ENCODE measurements at regions not wholly inside any gene's neighbourhood (a gene's known extent, or its start where the extent isn't known, plus 50 kb on each side); places are given as distances from the start of the nearest gene placed in this dataset.
A peak's percentile ranks its signal among the peaks of the same experiment; 100 is the strongest.

DNA sequence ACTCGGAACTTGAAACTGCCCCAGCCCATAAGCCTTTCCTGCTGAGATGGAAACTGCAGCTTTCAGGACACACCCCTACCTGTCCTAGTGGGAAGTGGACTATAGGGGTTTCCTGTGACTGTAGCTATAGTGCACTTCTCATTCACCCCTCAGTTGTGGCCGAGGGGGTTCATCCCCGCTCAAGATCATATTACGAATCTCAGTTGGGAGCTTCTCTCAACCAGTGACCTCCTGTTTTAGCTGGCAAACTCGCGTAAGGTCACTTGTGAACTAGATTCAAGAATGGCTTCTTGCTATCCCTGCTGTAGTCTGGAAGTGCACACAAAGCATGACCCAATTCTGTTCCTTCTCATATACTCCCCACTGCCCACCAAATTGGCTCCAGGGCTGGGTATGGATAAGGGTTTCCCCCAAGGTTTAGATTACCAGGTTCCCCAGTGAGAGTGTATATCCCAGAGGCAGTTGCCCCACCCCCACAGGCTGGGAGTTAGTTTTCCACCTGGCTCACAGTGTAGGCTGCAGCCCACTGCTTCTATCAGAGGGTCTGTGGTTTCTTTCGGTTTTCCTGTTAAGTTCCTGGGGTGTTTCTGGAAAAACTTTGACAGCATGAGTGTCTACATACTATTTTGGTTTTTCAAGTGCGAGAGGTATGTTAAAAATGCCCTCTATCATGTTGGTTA, 812.9 kb downstream of the JRKL start:
- no peak for DNase-seq

DNA sequence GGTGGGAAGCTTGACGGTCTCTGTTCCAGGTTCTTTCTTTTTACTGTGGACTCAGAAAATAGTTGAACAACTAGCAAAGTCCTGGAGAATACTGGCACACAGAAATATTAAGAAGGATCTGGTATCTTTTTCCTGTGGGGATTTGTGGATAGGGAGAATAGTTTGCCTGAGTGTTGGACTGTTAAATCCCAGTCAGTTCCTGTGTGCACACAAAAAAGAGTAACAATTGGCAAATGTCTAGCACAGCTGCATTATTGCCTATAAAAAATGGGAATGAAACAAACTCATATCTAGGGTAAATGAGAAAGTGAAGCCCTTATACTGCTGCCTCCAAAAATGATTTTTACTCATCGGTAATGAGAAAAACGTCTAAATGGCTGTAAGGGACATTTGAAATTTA, 828.2 kb downstream of the JRKL start:
- DNase-seq = no peak

DNA sequence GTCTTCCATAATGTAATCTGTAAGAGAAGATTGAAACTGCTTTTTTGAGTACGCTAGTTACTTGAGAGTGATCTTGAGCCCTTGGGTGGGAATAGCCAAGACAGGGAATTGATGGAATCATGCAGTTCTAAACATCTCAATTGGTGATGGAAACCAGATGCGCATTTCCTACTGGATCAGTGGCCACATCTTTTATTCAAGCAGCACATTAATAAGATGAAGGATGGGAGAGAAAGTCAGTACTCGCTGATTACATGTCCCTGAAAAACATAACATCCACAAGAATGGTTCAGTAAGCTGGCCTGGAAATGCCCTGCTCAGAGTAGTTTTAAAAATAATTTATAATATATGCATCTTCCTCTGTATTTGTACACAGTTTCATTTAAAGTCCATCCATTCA, 833.8 kb downstream of the JRKL start:
- no peak for DNase-seq

DNA sequence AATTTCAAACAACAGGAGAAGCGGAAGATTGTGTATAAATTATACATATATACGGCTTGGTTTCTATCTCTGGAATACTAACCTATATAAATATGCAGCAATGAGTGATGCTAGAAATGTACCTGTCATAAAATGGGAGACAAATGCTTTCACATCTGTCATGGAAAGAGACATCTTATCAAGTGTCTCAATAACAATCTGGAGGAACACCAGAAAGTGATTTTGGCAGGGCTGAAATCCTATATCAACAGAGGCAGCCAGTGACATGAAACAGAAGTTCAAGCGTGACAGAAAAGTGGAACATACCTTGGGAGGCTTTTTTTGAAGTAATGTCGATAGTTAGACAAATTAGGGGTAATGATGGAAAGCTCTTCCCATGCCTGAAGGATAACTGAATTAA, 834.6 kb downstream of the JRKL start:
- no peak for DNase-seq

DNA sequence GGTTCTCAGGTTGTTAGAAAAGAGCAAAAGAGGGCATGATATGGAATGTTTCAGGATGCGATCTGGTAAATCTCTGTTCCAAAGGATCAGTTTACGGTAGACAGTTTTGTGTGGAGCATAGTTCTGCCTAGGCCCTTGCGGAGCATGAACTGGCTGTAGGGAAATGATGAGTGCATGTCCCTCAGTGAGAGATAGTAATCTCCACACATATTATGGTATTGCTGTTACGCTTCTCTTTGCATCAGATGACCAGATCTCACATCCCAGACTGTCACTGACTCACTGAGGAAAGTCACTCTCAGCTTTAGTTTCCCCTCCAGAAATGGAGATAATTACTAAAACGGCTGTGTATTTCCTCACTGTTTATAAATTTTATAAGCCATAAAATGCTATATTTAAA, 836.0 kb downstream of the JRKL start:
- DNase-seq = no peak

DNA sequence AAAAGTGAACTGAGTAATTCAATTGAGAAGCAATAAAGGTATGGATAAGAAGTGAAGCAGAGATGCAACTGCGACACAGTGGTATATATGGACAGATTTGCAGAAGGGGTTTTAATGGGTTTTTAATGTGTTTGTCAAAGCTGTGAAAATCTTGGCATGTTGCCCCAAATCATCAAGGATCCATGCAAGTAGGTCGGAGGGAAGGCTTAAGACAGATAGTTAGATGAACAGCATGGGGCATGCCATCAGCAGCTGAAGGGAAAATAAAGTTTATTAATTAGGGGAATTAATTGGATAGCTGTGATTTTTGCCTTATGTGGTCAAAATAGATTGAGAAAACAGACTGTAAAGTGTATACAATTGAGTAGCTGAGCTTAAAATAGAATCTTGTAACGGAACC, 840.1 kb downstream of the JRKL start:
- DNase-seq = no peak

DNA sequence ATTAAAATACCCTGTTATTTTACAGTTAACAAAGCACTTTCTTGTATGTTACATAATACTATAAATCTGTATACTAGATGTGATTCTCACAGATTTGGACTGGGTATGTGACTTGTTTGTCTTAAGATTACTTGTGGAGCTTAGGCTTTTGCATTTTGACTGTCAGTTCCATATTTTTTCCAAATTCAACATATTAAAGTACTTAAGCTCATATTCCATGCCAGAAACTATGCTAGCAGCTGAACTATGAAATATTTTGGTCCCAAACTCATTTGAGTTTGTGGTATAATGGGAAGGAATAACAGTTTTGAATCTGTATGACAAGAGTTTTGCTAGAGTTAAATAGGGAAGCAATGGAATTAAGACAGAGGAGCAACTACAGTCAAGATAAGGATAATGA, 841.4 kb downstream of the JRKL start:
- DNase-seq = no peak

DNA sequence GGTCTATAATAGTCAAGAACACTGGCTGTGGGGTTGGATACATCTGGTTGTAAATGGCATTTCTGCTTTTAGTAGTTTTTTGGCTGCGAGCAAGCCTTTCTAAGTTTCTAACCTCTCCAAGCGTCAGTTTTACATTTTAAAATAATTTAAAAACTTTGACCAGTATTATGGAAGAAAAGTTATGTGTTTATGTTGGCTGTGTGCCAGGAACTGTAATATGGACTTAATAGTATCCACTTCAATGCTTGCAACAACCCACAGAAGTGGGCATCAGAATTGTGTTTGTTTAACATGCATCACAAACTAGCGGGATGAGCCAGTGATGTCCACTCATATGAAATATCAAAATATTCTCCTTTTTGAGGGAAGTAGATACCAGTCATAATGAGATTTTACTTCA, 844.2 kb downstream of the JRKL start:
- no peak for DNase-seq

DNA sequence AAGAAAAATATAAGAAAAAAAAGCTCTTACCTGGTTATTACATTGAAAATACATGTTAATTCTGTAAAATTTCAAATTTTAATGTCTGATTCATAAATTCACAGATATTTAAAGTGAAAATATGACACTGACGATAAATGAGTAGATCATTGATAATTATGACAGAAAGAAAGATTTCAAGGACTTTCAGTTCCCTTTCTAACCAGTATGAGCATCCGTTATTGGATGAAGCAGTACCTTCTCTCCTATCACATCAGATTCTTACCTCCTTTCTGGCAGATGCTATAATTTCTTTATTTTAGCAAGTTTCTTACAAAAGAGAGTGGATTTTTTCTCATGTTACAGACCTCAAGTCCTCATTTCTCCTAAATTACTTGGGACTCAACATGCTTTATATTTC, 847.3 kb downstream of the JRKL start:
- no peak for DNase-seq

DNA sequence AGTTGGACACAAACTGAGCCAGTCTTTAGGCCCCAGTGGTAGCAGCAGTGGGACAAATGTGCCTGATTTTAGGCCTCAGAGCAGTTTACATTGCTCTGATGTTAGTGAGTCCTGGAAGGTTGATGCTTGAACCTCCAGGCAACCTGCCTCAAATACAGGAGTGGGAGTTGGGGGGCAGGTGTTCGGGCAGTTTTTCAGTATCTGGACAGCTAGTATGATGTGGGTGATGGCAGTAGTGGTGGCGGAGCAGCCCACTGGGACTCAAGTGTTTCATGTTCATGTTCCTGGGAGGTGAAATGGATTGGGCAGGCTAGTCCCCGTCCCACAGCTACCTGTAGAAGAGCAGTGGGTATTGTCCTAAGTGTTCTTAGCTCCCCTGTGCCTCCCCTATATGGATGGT, 857.8 kb downstream of the JRKL start:
- no peak for DNase-seq

DNA sequence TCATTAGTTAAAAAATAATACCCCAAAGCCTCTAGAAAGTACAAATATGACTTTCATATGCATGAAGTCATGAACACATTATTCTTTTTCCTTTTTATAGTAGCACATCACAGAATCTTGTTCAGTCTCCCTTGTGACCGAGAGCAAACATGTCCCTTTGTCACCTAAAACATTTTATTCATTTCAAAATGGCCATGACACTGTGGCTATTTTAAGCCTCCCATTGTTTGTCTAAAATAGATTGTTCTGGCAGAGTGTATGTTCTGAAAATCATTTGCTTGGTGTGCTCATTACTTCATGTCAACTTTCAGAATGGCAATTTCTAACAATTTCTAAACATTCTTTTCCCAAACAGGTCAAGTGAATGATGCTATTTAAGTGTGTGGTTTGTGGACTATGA, 865.0 kb downstream of the JRKL start:
- DNase-seq = no peak

DNA sequence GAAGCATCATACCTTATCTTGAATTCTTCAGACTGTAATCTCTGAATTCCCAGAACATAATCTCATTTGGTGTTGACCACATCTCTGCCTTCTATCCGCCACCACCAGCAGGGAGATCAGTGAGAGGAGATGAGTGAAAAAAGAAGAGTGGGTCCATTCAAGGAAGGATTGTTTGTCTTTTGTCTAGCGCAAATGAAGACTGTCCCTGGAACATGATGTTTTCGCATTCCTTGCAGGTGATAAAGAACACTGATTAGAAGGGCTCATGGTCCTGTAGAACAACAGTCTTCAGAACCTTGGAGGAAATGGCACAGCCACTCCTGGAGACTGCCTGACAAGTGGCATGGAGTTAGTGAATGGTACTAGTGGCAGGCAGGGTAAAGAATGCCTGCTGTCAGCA, 869.6 kb downstream of the JRKL start:
- no peak for DNase-seq

DNA sequence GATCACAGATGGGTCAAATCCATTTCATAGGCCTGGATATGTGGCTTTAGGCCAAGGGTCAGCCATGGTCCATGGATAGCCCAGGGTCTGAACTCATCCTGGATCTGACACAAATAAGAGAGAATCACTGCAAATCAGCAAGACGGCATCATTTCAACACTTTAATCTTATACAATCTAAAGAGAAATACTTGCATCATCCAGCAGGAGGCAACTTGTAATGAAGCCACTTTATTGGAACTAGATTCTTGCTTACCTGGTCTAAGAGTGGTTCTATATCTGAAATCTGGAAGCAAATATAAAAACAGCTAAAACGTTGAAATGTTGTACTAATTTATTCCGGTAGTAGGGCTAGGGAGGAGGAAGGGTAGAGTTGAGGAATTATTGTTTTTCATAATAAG, 870.1 kb downstream of the JRKL start:
- peak; percentile 1 for DNase-seq

DNA sequence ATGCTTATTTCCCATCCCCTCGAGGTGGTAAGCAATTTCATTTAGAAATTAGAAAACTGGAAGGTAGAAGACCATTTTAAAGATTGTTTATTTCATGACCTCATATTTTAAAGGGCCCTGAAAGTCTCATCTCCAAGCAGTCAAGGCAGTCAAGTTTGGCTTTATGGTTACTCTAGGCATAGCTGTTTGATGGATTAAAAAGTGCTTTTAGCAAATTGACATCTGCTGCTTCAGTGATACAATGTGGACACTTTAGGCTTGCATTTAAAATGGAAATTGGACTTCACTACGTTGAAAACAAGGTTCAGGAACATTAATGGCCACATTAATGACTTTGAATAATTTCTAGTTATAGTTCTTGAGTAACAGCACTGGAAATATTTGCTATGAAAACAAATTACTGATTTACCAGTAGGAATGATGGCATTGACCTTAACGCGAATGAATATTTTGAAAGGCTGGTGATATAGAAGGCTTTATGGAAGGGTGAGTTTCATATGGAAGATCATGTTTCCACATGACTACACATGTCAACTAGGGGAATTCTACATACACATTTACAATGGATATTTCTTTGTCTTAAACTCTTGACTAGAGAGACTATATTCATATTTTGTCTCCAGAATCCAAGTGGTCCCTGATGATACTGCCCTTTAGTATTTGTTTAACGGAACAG, 873.5 kb downstream of the JRKL start:
- no peak for DNase-seq

DNA sequence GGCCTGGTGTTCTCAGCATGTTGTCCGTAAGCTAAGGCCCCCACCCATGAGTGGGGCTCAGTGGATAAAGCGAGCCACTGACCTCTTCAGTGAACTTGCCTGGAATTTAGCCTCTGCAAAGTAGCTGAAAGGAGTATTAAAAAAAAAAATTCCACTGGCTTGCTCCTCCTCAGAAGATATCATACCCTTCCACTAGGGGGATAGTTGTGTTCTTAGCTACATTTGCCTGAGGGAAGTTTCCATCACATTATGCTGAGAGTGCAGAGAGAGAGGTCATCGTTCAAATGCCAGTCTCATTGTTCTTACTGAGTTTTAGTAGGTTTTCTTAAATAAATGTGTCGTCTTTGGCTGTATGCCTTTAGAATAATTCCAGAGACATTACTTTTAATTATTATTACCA, 879.7 kb downstream of the JRKL start:
- peak; percentile 2 for DNase-seq

DNA sequence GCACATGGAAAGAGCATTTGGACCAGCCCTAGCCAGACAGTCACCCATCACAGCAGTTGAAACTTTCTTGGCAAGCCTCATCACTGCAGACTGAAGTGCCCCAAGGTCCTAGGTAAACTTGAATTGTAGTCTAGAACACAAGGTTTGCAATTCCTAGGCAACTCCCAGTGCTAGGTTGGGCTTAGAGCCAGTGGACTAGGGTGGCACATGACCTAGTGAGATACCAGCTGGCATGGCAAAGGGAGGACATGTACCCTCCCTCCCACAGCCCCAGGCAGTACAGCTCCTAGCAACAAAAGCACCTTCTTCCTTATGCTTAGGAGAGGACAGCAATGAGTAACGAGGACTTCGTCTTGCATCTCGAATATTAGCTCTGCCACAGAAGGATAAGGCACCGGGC, 889.5 kb downstream of the JRKL start:
- no peak for DNase-seq

DNA sequence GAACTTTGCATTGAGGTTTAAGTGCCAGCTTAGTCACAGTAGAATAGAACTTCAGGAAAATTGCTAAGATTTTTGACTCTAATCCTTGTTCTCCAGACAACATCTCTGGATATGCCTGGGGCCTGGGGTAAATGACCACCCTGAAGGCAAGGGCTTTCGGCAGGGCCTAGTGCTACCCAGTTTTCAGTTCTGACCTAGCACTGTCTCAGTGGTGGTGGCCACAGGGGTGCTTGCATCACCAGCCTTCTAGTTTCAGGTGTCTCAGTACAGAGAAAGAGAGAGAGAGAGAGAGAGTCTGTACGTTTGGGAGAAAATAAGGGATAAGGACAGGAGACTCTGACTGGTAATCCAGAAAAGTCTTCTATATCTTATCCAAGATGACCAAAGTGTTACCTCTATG, 890.5 kb downstream of the JRKL start:
- no peak for DNase-seq

DNA sequence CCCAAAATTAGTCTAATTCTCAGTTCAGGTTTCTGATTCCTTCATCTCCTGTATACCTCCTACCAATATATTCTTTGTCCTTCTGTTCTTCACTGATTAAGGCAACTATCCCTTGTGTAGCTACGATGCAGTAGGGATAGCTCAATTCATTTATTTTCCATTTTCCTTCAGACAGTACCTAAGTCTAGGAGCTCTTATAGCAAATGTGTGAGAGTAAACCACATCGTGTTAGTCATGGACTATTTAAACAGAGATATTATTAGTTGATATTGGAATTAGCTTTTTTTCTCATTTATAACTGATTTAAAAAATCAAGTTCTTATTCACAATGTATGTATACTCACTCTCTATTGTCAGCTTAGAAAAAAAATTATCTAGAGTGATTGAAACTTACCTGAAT, 900.0 kb downstream of the JRKL start:
- DNase-seq = no peak

DNA sequence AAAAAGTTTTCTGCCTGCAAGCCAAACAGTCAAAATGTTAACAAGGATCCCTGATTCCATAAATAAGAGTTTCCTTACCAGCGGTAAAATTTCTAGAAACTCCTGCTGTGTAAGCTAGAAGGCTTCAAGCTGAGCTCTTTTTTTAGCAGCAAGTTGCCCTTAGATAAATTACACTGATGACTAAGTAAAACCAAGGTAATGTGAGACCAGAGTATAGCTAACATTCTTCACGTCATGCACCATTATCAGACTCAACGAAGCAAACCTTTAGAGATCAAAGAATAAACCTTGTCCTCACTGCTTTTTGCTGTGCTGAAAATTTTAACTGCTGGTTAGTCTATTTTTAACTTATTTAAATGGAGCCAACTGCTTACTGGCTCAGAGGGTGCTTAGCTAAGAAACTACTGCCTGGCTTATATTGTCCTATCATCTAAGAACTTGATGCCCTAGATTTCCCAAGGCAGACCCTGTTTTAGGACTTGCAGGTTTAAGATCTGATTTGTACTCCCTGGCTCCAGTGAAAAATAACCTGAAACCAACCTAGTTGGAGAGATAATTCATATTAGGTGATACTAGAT, 900.7 kb downstream of the JRKL start:
- no peak for DNase-seq

DNA sequence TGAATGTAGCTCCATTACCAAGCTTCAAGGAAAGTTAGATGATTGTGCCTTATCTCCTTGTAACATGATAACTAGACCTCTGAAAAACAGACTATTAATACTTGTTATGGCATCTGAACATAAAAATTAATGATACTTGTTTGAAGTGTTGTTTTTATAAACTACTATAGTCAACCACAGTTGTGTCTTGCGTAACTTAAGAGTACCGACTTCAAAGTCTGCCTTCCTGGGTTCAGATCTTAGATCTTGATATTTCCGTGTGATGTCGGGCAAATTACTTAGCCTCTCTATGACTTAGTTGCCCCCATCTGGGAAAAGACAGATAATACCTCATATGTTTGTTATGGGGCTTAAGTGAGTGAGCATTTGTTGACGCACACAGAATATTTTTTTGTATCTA, 906.5 kb downstream of the JRKL start:
- no peak for DNase-seq

DNA sequence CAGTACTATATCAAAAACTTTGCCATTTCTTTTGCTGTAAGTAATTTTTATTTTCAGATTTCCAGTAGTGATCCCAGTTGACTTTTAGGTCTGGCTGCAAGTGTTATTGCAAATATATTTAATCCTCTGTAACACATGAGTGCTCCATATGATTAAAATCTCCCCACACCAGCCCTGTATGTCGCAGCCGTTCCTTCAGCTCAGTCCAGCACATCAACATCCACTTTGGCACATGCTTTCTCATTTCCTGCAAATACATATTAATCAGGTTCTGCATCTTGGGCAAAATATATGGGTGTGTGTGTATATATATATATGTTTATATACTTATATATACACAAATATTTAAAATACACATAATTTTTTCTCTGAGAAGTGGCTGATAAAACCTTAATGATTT, 919.5 kb downstream of the JRKL start:
- no peak for DNase-seq

DNA sequence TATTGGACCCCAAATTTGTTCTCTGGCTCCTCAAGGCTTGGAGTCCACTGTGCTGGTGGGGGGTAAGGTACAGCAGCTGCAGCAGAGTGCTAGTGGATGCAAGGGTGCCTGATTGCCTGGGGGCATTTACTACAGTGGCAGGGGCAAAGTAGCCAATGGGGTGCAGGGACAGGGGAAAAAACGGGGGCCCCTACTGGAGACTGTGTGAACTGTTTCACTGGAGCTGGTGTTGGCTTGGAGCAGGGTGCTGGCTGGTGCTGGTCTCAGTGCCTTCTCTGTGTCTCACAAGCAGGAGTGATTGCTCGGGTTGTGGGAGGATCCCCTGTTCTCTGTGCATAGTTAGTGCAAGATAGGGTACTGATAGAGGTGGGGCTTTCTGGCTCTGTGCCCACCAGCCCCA, 935.9 kb downstream of the JRKL start:
- no peak for DNase-seq

DNA sequence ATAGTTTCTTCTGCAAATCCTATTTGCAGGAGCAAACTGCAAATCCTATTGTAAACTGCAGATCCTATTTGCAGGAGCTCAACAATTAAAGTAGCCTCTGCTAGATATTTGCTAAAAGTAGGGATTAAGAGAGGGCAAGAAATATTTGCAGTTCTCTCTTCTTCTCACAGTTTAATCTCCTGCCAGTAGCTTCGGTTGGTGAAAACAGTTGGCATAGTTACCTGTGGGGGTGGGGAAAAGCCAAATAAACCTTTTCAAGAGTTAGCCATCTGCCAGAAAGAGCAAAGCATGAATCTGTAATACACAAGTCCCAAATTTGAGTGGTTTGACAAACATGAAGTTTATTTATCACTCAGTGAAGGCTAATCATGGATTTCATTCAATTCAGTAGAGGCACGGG, 942.5 kb downstream of the JRKL start:
- DNase-seq = no peak

DNA sequence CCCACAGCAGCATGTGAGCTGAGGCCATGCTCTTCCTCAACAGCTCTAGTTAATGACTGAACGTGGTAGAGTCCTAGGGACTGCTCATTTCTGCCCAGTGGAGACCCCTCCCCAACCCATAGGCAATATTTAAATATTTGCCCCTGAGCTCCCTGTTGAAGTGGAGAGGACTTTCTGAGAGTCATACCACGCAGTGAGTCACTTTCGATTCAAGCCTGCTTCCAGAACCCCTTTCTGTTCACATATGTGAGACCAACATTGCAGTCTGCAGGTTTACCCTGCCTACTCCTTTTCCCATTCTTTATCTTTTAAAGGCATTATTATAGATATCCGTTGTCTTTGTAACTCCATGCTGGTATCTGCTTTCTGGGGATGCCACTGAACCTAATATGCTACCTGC, 946.3 kb downstream of the JRKL start:
- DNase-seq = no peak

DNA sequence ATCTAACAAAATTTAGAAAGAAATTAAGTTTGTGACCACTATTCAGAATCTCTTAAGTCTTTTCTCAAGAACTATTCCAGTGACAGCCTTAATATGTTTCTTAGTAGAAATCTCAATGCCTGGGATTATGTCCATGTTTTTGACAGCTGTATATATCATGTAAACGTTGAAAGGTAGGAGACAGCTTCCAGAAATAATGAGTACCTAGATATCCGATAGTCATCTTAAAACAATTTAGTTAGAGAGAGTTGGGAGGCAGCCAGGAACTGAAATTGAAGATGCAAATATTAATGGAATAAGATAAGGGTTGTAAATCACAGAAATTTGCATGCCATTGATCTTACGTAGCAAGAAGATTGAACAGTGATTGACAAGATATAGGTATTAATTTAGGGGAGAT, 955.2 kb downstream of the JRKL start:
- DNase-seq = no peak

All from hematopoietic multipotent progenitor cell treated with erythropoietin and hydrocortisone succinate and interleukin-3 and kit ligand, for 6 days (in vitro differentiated cells).